Daoy (cell line): ENCODE measurements at regions not wholly inside any gene's neighbourhood (a gene's known extent, or its start where the extent isn't known, plus 50 kb on each side); places are given as distances from the start of the nearest gene placed in this dataset.

Experiments
- DNase-seq: peaks from one replicate; pipeline ENCODE4 v3.0.0-alpha.2; 2015; ENCODE audit warnings: low read depth

DNA sequence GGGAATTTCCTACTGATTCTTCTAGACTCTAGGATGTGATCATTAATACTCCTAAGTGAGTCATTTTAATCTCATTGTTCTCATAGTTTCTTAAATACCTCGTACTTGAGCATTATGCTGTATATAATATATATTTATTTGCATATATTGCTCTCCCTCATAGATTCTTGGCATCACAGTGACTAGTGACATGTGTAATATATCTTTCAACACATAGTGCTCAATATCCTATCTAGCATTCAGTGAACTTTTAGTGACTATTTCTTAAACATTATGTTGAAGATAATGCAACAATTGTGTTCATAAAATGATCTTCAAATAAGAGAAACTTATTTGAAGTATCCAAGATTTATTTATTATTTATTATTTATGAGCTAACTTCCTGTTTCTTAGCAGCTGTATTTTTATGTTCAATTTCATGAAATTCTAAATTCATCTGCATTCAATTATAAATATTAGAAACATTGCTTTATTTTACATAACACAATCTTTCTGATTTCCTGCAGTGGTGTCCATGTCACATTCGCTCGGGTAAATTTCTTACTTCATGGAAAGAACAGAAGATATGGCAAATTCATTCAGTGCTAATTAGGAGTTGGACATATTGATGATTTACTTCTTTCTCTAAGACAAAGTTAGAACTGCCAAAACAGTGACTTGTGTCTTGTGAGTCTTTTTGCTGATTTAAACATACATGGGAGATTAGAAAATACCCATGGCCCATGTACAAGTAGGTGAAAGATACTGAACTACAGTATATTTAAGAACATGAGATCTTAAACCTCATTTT is 1095.5 kb upstream of the IGFBP7 start:
- no peak for DNase-seq

DNA sequence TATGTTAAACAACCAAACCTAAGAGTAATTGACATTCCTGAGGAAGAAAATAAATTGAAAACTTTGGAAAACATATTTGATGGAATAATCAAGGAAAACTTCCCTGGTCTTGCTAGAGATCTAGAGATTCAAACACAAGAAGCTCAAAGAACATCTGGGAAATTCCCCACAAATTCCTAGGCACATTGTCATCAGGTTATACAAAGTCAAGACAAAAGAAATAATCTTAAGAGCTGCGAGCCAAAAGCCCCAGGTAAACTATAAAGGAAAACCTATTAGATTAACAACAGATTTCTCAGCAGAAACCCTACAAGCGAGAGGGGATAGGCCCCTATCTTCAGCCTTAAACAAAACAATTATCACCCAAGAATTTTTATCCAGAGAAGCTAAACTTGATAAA is 1082.0 kb upstream of the IGFBP7 start:
- DNase-seq = no peak

DNA sequence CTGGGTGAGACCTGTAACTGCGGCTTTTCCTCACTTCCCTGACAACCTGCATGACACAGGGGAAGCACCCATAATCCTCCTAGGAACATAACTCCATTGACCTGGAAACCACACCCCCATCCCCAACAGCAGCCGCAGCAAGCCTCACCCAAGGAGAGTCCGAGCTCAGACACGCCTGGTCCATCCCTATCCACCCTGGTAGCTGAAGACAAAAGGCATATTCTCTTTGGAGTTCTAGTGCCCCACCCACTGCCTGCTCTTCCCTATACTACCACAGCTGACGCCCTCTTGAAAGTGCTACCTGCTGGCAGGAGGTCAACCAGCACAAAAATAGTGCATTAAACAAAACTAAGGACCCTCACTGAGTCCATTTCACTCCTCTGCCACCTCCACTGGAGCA is 1080.9 kb upstream of the IGFBP7 start:
- DNase-seq = no peak

DNA sequence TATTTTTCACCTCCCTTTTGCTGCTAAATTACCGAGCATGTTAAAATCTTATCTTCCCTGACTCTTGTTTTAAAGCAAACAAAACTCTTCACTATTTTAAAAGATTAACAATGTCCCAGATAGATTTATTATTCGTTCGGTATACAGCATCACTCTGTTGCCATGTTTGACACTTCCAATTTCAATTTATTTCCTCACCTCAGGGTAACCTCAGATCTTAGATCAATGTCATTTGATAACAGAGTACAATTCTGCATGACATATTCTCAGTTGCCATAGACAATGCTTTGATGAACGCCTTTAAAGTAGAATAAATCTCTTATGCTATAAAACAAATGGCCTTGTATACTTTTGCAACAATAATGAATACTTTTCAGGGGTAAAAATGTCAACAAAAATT is 1078.1 kb upstream of the IGFBP7 start:
- DNase-seq = no peak

DNA sequence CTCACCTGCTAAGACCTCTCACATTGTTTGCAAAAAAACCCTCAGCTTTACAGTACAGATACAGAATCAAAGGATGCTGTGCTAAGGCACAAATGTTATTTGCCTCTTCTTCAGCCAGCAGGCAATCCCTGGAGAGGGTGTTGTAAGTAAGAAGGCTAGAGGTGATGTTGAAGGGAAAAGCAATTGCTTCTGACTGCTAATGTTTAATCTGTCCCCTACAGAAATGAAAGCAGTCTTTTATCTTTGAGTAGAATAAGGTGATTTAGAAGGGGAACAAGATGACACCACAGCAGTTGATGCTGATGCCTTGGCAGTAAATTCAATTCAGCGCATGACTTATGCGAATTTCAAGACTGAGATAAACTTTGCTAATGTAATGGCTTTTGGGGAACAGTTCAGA is 1064.8 kb upstream of the IGFBP7 start:
- no peak for DNase-seq

DNA sequence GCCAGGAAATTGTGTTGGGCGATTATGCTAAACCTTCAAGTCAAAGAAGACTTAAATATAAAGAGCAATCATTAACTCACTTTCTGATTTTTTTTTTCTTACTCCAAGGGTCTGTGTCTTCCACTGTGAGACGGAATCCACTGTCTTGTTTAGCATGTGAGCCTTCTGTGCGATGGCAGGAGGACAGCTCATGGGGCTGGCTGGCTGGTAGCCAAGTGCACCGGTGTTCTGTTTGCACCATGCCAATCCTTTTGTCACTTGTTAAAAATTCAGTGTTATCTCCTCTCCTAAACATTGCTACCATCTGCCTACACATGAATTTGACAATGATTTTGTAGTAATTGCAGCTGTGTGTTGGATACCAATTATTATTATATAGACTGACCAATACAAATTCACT is 1056.3 kb upstream of the IGFBP7 start:
- DNase-seq = no peak

DNA sequence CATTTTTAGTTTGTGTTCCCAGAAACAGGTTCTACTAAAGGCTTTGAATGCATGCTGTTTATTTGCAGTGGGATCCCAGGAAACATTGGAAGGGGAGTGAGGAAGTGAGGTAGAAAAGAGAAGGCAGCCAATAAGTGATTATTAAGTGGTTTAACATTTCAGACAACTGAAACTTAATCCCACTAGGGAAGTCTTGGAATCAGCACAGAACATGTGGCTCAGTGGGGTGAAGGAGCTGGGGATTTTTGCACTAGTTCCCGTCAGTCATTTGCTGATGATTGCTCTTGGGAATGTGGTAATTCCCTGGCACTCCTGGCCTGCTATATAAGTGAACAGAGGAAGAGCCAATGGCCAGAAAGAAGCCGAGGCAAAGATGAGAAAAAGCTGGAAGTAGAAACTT is 1053.0 kb upstream of the IGFBP7 start:
- no peak for DNase-seq

DNA sequence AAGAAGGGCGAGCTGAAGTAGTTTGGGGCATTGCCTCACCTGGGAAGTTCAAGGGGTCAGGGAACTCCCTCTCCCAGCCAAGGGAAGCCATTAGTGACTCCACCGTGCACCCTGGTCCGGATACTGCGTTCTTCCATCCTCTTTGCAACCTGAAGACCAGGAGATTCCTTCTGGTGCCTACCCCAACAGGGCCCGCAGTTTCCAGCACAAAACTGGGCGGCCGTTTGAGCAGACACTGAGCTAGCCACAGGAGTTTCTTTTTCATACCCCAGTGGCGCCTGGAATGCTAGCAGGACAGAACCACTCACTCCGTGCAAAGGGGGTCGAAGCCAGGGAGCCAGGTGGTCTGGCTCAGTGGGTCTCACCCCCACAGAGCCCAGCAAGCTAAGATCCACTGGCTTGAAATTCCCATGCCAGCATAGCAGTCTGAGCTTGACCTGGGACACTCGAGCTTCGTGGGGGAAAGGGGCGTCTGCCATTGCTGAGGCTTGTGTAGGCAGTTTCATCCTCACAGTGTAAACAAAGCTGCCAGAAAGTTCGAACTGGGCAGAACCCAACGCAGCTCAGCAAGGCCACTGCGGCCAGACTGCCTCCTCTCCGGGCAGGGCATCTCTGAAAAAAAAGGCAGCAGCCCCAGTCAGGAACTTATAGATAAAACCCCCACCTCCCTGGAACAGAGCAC is 1039.4 kb upstream of the IGFBP7 start:
- DNase-seq = no peak

DNA sequence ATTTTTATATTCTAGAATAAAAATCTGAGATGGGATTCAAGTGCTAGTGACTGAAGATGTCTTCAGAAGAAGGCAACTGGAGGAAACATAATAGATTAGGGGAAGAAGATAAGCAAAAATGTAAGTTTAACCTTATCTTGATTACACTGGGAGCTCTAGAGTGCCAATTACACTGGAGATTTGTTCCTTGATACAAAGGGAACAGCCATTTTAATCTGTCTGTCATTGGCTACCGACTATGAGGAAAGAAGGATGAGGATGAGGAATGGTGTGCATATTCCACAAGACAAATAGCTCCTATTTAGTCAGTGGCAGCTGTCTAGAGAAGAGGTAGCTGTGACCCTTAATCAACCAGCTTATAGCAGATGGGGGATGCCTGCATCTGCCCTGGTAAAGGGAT is 1034.5 kb upstream of the IGFBP7 start:
- DNase-seq = no peak

DNA sequence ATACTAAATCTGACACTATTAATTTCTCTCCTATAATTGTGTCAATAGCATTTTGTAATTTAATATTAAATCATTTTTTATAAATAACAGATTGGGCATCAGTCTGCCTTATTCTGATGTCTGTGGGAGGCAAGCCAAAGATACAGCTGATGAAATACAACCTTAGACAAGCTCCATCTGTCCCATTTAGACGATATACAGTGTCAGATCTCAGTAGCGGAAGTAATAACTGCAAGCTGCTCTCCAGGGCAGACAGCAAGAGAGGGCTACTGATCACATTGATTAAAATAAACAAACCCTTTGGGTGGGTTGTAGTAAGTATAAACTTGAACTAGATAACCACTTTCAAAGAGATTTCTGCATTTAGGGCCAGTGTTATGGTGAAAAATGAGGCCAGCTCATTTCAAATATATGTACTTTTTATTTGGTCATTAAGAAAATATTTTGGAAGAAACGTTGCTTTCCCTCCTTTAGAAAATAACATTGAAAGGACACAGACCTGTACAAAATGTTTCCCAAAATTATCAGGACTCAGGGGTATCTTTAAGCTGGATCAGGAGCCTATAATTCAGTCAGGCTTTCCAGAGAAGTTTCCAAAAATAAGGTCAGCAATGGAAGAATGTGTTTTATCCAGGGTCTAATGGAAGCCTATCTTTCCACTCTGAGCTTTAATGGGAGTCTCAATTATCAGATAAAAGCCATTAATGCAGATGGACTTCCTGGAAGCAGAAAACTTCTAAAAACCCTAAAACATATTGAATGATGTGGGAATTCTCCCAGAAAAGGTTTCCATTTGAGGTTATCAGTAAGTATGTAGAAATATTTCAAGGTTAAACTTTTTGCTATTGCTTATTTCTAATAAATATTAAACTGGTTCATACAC is 1028.8 kb upstream of the IGFBP7 start:
- DNase-seq = no peak

DNA sequence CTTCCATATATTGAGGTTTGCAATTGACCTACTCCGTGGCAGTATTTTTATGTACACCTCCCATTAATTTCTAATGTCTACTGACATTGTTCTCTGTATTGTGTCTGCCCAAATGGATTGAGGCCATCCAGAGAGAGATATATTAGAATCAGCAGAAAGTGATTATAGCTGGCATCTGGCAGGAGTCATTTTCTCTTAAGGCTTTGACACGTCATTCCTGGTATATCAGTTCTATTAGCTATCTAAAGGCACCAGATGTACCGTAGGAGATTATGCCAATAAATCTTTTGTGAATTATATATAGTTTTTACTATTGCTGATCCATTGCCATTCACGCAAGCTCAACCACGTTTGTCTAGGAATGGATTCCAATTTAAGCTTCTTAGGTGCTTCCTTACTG is 1026.4 kb upstream of the IGFBP7 start:
- DNase-seq = no peak

DNA sequence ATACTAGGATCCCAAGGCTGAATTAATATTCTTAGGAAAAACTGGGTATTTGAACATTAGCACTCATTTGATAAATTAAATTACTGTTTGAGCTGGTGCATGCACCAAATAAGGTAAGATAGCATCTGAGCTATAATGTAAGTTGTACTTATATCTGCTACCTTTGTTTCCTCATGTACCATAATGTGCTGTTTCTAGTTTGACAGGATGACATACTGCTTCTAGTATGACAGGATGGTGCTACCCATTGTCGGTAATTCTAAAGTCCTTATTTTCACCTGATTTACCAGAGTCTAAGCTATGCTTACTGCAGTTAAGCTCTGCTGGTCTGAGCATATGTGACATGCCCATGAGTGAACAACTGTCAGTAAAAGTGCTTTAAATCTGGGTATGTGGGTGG is 1017.5 kb upstream of the IGFBP7 start:
- no peak for DNase-seq

DNA sequence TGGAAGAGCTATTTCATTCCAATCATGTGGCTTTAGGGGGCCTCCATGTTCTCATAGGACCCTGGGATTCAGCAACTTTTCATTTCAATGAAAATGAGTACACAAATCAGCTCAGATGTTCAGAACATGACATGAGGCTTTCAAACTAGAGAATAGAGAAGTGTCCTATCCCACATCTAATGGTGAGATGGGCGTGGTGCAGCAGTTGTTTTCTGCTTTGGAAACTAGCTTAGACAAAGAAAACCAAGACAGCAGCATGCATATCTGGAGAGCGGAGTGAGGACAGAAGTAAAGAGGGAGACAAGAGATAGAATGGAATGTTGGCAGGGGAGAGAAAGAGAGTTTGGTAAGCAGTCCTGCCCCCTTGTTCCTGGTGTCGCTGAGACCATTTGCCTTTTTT is 1009.1 kb upstream of the IGFBP7 start:
- no peak for DNase-seq

DNA sequence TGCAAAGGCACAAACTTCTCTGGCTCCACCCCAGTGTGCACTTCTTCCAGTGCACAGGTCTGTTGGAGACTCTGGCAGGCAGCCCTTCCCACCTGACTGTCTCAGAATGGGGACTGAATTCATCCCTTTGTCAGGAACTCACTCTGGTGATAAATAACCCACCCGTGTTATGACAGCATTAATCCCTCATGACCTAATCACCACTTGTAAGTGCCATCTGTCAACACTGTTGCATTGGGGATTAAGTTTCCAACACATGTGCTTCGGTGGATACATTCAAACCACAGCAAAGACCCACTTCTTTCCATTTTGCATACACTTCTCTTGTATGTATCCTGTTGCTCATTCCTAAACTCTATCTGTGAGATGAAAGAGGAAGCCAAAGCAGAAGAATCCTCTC is 1002.9 kb upstream of the IGFBP7 start:
- DNase-seq = no peak

DNA sequence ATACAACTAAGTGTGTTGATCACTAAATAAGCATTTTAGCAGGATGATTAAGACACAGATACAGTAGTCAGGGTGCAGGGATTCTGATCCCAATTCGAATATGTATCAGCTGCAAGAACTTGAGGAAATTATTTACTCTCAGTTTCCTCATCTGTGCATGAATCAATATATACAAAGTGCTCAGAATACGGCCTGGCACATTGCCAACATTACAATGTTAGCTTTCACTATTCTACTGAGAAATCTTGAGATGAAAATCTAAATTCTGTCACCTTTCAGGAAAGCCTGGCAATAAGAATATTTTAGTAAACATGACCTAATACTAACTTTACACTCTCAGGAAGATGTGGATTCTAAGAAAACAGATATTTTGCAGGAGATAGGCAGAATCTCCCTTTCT is 1001.6 kb upstream of the IGFBP7 start:
- DNase-seq = no peak

DNA sequence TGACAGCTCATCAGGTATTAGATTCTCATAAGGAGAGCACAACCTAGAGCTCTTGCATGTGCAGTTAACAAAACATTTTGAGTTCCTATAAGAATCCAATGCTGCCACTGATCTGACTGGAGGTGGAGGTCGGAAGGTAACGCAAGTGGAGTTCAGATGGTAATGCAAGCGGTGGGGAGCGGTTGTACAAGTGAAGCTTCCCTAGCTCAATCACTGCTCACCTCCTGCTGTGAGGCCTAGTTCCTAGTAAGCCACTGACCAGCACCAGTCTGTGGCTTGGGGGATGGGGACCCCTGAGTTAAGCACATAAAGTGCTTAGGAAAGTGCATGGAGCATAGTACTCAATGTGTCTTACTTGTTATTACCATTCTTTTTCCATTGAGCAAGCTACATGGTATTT is 983.2 kb upstream of the IGFBP7 start:
- no peak for DNase-seq

DNA sequence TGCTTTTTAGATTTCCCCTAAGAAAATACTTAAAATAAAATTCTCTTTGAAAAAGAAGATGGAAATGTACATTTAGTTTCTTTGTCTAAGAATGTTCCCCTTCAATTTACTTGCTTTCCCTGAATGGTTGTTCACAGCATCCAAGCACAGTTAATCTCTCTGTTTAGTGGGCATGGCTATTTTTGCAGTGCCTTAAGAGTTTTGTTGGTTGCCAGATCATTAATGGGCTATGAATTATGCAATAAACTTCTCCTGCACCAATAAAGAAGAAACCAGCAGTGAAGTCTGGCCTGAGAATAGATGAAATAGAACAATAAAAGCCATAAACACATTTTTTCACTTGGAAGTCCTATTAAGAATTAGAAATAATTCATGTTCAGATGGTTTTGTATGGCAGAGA is 980.4 kb upstream of the IGFBP7 start:
- no peak for DNase-seq

DNA sequence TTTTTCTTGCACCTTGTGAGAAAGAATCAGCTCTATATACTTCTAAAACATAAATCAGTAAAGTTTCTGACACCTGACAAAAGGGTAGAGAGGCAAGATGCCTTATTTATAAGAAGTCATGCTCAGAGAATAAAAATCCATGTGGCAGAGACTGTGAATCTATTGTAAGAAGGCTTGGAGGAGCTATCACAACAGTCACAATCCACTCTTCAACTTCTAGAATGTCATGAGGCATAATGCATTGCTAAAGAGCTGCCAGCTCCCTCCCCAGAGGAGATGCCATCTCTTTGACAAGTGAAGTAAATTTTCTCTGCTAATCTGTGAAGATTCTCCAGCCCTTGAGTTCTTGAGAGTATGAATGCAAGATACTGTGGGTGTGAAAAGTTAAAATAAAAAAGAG is 971.2 kb upstream of the IGFBP7 start:
- DNase-seq = no peak

DNA sequence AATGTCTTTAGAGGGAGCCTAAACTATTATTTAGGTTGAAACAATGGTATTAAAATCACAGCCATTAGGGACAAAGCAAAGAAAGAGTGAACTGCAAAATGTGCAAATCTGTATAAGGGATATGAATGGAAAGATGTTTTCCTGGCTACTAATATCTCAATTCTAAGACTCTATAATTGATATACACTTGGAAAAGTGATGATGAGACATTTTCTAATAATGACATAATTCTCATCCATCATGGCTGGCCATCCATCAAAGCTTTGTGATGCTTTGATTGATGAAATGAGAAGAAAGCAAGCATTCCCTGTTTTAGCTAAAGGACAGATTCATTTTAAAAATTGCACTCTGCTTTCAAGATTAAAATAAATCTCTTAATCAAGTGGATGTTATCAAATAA is 965.5 kb upstream of the IGFBP7 start:
- DNase-seq = no peak

DNA sequence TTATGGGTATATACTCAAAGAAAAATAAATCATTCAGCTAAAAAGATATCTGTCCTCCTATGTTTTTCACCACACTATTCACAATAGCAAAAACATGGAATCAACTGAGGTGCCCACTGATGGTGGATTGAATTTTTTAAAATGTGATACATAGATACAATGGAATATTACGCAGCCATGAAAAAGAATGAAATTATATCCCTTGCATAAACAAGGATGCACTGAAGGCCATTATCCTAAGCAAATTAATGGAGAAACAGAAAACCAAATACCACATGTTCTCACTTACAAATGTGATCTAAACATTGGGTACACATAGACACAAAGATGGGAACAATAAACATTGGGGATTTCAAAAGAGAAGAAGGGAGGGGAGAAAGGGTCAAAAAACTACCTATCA is 964.2 kb upstream of the IGFBP7 start:
- no peak for DNase-seq

DNA sequence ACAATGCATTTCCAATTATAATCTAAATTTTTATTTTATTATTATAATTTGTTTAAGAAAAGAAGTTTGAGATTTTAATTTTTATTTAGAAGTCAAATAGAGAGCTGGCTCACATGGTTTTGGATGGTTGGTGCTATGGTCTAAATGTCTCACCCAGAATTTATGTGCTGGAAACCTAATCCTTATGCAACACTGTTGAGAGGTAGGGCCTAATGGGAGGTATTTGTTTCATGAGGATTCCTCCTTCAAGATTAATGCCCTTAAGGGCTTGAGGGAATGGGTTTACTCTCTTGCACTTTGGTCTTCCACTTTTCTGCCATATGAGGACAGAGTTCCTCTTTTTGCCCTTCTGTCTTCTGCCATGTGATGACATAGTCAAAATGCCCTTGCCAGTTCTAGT is 960.5 kb upstream of the IGFBP7 start:
- no peak for DNase-seq

DNA sequence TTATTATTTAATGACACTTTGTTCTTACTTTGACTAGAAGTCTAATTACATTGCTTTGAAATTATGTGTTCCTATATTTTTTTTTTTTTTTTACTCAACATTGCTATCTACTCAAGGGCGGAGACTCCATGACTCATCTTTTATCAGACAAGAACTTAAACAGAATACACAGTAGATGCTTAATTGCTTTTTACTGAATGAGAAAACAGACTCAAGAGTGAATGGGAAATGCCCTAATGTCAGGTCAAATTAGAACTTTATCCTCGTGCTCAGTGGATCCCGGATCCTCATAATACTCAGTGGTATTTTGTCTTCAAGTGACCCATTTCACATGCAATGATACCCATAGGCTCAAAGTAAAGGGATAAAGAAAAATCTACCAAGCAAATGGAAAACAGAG is 954.5 kb upstream of the IGFBP7 start:
- no peak for DNase-seq
